Ovary (tissue), 3 donors: ENCODE measurements at regions not wholly inside any gene's neighbourhood (a gene's known extent, or its start where the extent isn't known, plus 50 kb on each side); places are given as distances from the start of the nearest gene placed in this dataset.

Source experiments
- POLR2A ChIP-seq: fragments of 450-650 bp; IDR thresholded peaks from one replicate; pipeline ENCODE4 v1.6.1; 2017; ENCODE audit warnings: antibody characterized with exemption, mild to moderate bottlenecking, moderate library complexity
- TF ChIP-seq, protein P1 (sequence below), 3 donors: fragments of 450-650 bp in 2 of 3; fragments of 200-600 bp in 1 of 3; IDR thresholded peaks; one replicate each; pipeline versions ENCODE4 v1.5.1 to v1.8.0; 2016 to 2022; ENCODE audit warnings: antibody characterized with exemption in 3 of 3, mild to moderate bottlenecking in 1 of 3
- donor health status: DM: no; HTN: no; CAD: no.

DNA sequence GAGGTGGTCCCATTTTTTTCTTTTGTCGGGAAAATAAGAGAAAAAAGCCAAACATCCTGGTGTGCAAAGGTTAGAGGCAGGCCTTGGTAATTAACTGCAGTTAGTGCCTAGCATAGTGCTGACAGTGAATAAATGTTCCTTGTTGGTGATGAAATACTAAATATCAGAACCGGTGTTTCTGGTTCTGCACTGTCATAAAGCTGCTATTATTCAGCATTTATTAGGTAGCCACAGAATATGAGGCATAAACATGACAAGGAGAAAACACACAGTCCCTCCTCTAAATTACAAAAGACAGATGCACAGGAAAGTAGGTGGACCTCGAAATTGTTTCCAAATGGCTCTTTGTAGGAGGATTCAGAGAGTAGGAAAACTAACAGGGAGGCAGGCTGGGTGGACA lies 122.0 kb upstream of the ADGRL2 start:
- TF ChIP-seq, protein P1, sequence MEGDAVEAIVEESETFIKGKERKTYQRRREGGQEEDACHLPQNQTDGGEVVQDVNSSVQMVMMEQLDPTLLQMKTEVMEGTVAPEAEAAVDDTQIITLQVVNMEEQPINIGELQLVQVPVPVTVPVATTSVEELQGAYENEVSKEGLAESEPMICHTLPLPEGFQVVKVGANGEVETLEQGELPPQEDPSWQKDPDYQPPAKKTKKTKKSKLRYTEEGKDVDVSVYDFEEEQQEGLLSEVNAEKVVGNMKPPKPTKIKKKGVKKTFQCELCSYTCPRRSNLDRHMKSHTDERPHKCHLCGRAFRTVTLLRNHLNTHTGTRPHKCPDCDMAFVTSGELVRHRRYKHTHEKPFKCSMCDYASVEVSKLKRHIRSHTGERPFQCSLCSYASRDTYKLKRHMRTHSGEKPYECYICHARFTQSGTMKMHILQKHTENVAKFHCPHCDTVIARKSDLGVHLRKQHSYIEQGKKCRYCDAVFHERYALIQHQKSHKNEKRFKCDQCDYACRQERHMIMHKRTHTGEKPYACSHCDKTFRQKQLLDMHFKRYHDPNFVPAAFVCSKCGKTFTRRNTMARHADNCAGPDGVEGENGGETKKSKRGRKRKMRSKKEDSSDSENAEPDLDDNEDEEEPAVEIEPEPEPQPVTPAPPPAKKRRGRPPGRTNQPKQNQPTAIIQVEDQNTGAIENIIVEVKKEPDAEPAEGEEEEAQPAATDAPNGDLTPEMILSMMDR (IDR thresholded peaks at IDR 0.05), result no peak
- TF ChIP-seq POLR2A, result no peak
